ENCODE measurements at regions not wholly inside any gene's neighbourhood (a gene's known extent, or its start where the extent isn't known, plus 50 kb on each side); places are given as distances from the start of the nearest gene placed in this dataset.

- DNase-seq (ENCODE audit: low read depth) = no peak
- H3K4me3 ChIP-seq (ENCODE audit: low read length) = no peak overlapping the region
- TF ChIP-seq CTCF (conservative IDR thresholded peaks at IDR 0.05; ENCODE audit: low read depth, low read length) = no peak
Observed at GRCh38 chr2:103166456-103167324, 404.9 kb downstream of the TMEM182 start.

DNA sequence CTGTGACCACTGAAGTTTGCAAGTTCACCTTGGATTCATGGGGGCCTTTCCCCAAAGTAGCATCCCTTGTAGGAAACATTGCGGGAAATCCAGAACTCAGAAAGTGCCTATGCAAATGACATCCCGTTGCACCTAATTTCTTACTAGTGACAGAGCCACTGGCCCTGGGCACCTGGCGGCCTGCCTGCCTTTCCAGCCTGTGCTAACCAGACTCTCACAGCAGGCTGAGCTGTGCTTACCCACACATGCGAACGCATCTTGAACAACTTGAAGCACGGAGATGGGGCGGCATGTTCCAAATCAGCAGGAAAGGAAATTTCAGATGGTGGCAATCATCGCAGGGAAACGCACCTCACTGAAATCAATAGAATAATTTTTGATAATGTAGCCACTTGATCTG is 405.8 kb downstream of the TMEM182 start:
- H3K4me3 ChIP-seq (ENCODE audit: low read length) = no peak overlapping the region
- no peak for TF ChIP-seq CTCF (conservative IDR thresholded peaks at IDR 0.05; ENCODE audit: low read depth, low read length)
- no peak for DNase-seq (ENCODE audit: low read depth)

- no peak overlapping the region for H3K4me3 ChIP-seq (ENCODE audit: low read length)
- no peak for TF ChIP-seq CTCF (conservative IDR thresholded peaks at IDR 0.05; ENCODE audit: low read depth, low read length)
- no peak for DNase-seq (ENCODE audit: low read depth)
Observed at GRCh38 chr2:103169861-103170260, 408.0 kb downstream of the TMEM182 start.

- TF ChIP-seq CTCF (conservative IDR thresholded peaks at IDR 0.05; ENCODE audit: low read depth, low read length) = no peak
- DNase-seq (ENCODE audit: low read depth) = no peak
- no peak overlapping the region for H3K4me3 ChIP-seq (ENCODE audit: low read length)
Observed at GRCh38 chr2:103172821-103173220, 411.0 kb downstream of the TMEM182 start.

DNA sequence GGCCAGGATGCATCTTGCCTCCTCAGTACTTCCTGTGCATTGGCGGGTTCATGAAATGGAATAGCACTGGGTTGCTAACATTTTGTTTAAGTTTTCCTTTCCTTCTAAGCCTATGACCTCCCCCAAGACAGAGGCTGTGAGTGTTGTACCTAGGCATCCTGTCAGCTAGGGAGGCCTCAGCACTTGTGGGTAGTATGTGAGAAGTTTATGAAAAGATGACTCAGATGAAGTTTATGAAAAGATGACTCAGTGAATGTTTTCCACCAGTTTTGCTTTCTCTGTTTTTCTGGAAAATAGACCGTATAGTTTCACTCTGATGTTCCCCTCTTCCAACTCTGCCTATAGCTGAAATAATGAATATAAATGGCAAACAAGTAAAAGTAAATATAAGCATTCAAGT is 412.9 kb downstream of the TMEM182 start:
- no peak for DNase-seq (ENCODE audit: low read depth)
- no peak for TF ChIP-seq CTCF (conservative IDR thresholded peaks at IDR 0.05; ENCODE audit: low read depth, low read length)
- no peak overlapping the region for H3K4me3 ChIP-seq (ENCODE audit: low read length)

GRCh38 chr2:103176294-103176915 is 414.6 kb downstream of the TMEM182 start:
- no peak overlapping the region for H3K4me3 ChIP-seq (ENCODE audit: low read length)
- peak; percentile 9 for DNase-seq (ENCODE audit: low read depth)
- TF ChIP-seq CTCF (conservative IDR thresholded peaks at IDR 0.05; ENCODE audit: low read depth, low read length) = no peak

- no peak overlapping the region for H3K4me3 ChIP-seq (ENCODE audit: low read length)
- TF ChIP-seq CTCF (conservative IDR thresholded peaks at IDR 0.05; ENCODE audit: low read depth, low read length) = no peak
- no peak for DNase-seq (ENCODE audit: low read depth)
Observed at GRCh38 chr2:103179798-103180197, 418.0 kb downstream of the TMEM182 start.
